ENCODE measurements at regions not wholly inside any gene's neighbourhood (a gene's known extent, or its start where the extent isn't known, plus 50 kb on each side); places are given as distances from the start of the nearest gene placed in this dataset.

DNA sequence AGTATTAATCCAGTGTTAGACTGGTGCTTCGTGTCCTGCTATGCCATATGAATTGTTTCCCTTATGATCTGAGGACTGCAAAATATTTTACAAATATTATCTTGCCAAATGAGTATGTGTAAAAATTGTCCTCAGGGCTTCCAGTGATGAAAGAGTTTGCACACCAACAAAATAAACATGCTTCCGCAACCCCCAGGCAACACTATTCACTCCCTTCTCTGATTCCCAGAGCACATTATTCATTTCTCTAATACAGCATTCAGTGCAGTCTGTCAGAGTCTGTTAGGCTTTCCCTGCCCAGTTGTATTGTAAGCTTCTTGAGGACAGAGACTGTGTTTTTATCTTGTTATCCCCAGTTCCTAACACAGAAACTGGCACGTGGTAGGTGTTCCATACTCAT lies 409.9 kb upstream of the C1orf87 start:
- TF ChIP-seq, protein P1, sequence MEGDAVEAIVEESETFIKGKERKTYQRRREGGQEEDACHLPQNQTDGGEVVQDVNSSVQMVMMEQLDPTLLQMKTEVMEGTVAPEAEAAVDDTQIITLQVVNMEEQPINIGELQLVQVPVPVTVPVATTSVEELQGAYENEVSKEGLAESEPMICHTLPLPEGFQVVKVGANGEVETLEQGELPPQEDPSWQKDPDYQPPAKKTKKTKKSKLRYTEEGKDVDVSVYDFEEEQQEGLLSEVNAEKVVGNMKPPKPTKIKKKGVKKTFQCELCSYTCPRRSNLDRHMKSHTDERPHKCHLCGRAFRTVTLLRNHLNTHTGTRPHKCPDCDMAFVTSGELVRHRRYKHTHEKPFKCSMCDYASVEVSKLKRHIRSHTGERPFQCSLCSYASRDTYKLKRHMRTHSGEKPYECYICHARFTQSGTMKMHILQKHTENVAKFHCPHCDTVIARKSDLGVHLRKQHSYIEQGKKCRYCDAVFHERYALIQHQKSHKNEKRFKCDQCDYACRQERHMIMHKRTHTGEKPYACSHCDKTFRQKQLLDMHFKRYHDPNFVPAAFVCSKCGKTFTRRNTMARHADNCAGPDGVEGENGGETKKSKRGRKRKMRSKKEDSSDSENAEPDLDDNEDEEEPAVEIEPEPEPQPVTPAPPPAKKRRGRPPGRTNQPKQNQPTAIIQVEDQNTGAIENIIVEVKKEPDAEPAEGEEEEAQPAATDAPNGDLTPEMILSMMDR (tag by site-specific recombination; IDR thresholded peaks at IDR 0.05) = no peak
- TF ChIP-seq ZNF670 (tag by site-specific recombination; IDR thresholded peaks at IDR 0.05; ENCODE audit: low read depth) = no peak
- TF ChIP-seq, protein P2, sequence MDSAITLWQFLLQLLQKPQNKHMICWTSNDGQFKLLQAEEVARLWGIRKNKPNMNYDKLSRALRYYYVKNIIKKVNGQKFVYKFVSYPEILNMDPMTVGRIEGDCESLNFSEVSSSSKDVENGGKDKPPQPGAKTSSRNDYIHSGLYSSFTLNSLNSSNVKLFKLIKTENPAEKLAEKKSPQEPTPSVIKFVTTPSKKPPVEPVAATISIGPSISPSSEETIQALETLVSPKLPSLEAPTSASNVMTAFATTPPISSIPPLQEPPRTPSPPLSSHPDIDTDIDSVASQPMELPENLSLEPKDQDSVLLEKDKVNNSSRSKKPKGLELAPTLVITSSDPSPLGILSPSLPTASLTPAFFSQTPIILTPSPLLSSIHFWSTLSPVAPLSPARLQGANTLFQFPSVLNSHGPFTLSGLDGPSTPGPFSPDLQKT (IDR thresholded peaks at IDR 0.05; ENCODE audit: borderline replicate concordance, low read depth, low read length) = no peak
- TF ChIP-seq, protein P3, sequence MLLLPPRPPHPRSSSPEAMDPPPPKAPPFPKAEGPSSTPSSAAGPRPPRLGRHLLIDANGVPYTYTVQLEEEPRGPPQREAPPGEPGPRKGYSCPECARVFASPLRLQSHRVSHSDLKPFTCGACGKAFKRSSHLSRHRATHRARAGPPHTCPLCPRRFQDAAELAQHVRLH (tag by site-specific recombination; IDR thresholded peaks at IDR 0.05) = no peak
- no peak for TF ChIP-seq ZNF274 (IDR thresholded peaks at IDR 0.05; ENCODE audit: low read length)
- TF ChIP-seq ZNF274 (tag by site-specific recombination; IDR thresholded peaks at IDR 0.05; ENCODE audit: borderline replicate concordance) = no peak
- TF ChIP-seq, protein P4, sequence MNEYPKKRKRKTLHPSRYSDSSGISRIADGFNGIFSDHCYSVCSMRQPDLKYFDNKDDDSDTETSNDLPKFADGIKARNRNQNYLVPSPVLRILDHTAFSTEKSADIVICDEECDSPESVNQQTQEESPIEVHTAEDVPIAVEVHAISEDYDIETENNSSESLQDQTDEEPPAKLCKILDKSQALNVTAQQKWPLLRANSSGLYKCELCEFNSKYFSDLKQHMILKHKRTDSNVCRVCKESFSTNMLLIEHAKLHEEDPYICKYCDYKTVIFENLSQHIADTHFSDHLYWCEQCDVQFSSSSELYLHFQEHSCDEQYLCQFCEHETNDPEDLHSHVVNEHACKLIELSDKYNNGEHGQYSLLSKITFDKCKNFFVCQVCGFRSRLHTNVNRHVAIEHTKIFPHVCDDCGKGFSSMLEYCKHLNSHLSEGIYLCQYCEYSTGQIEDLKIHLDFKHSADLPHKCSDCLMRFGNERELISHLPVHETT (tag by site-specific recombination; IDR thresholded peaks at IDR 0.05) = no peak
- no peak for TF ChIP-seq RBAK (tag by site-specific recombination; IDR thresholded peaks at IDR 0.05)
- TF ChIP-seq ZNF660 (tag by site-specific recombination; IDR thresholded peaks at IDR 0.05) = no peak
- no peak for TF ChIP-seq ZNF24 (tag by site-specific recombination; IDR thresholded peaks at IDR 0.05)
- TF ChIP-seq, protein P5, sequence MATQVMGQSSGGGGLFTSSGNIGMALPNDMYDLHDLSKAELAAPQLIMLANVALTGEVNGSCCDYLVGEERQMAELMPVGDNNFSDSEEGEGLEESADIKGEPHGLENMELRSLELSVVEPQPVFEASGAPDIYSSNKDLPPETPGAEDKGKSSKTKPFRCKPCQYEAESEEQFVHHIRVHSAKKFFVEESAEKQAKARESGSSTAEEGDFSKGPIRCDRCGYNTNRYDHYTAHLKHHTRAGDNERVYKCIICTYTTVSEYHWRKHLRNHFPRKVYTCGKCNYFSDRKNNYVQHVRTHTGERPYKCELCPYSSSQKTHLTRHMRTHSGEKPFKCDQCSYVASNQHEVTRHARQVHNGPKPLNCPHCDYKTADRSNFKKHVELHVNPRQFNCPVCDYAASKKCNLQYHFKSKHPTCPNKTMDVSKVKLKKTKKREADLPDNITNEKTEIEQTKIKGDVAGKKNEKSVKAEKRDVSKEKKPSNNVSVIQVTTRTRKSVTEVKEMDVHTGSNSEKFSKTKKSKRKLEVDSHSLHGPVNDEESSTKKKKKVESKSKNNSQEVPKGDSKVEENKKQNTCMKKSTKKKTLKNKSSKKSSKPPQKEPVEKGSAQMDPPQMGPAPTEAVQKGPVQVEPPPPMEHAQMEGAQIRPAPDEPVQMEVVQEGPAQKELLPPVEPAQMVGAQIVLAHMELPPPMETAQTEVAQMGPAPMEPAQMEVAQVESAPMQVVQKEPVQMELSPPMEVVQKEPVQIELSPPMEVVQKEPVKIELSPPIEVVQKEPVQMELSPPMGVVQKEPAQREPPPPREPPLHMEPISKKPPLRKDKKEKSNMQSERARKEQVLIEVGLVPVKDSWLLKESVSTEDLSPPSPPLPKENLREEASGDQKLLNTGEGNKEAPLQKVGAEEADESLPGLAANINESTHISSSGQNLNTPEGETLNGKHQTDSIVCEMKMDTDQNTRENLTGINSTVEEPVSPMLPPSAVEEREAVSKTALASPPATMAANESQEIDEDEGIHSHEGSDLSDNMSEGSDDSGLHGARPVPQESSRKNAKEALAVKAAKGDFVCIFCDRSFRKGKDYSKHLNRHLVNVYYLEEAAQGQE (tag by site-specific recombination; IDR thresholded peaks at IDR 0.05) = no peak
- TF ChIP-seq ZNF433 (tag by site-specific recombination; IDR thresholded peaks at IDR 0.05; ENCODE audit: low read depth) = no peak

All from HEK293 (cell line).